ENCODE measurements at regions not wholly inside any gene's neighbourhood (a gene's known extent, or its start where the extent isn't known, plus 50 kb on each side); places are given as distances from the start of the nearest gene placed in this dataset.

GRCh38 chr4:53914313-53915016 is 149.9 kb downstream of the CHIC2 start:
- no peak for TF ChIP-seq CTCF (tag by site-specific recombination; IDR thresholded peaks at IDR 0.05)
- TF ChIP-seq ZFP37 (tag by site-specific recombination; IDR thresholded peaks at IDR 0.05), result no peak
- TF ChIP-seq YY1 (tag by site-specific recombination; IDR thresholded peaks at IDR 0.05), result no peak
- TF ChIP-seq ZNF571 (tag by site-specific recombination; IDR thresholded peaks at IDR 0.05), result no peak
- no peak for TF ChIP-seq ZNF302 (tag by site-specific recombination; IDR thresholded peaks at IDR 0.05; ENCODE audit: low read depth)
- no peak for TF ChIP-seq GLIS1 (tag by site-specific recombination; IDR thresholded peaks at IDR 0.05)
- TF ChIP-seq ZNF660 (tag by site-specific recombination; IDR thresholded peaks at IDR 0.05), result no peak
- no peak for TF ChIP-seq ZBTB7A (tag by site-specific recombination; IDR thresholded peaks at IDR 0.05; ENCODE audit: low read depth)
- no peak for TF ChIP-seq KLF8 (tag by site-specific recombination; IDR thresholded peaks at IDR 0.05)
- TF ChIP-seq ZNF785 (tag by site-specific recombination; IDR thresholded peaks at IDR 0.05), result no peak
- TF ChIP-seq ZNF398 (tag by site-specific recombination; IDR thresholded peaks at IDR 0.05), result no peak
- TF ChIP-seq ZNF830 (tag by site-specific recombination; IDR thresholded peaks at IDR 0.05; ENCODE audit: low read depth), result no peak
- no peak for TF ChIP-seq PBX3 (CRISPR knock-in tag; IDR thresholded peaks at IDR 0.05)
- TF ChIP-seq ELK4 (IDR thresholded peaks at IDR 0.05; ENCODE audit: borderline replicate concordance, low read depth, low read length), result no peak
